SK-N-SH (cell line): ENCODE measurements at regions not wholly inside any gene's neighbourhood (a gene's known extent, or its start where the extent isn't known, plus 50 kb on each side); places are given as distances from the start of the nearest gene placed in this dataset.

ENCODE experiments used
- CTCF ChIA-PET: fragments of 300-600, 350-600 bp; formaldehyde crosslinking; extraction: SDS; loops from one replicate; lab custom pipeline; 2021; lab: Yijun Ruan, JAX
- POLR2A ChIA-PET: fragments of 350-600 bp; sonication (Branson Sonifier 250); formaldehyde crosslinking; extraction: SDS; loops from one replicate; lab custom pipeline; 2020; ENCODE audit warnings: antibody characterized with exemption, inconsistent platforms; lab: Yijun Ruan, JAX
- DNase-seq: peaks from one replicate; pipeline ENCODE4 v3.0.0; 2012
- H2AFZ ChIP-seq: fragments of 200-600 bp; sonication (generic); 2 replicates; pipeline ENCODE4 v1.8.1; 2016; ENCODE audit warnings: antibody characterized with exemption, mild to moderate bottlenecking, low read depth
- H3F3A ChIP-seq: fragments of 200-600 bp; sonication (generic); replicated peaks from 2 replicates; pipeline ENCODE3; 2016; ENCODE audit warnings: antibody characterized with exemption, mild to moderate bottlenecking; ENCODE audit not compliant: insufficient read depth
- H3K27ac ChIP-seq, 2 experiments: fragments of 200-500 bp in 1 of 2; fragments of 200-600 bp in 1 of 2; sonication (Bioruptor generic) in 1 of 2; sonication (generic), shearing (Covaris generic) in 1 of 2; 2 replicates each; pipeline versions ENCODE4 v1.5.1 to v1.6.1; 2014 to 2016; ENCODE audit warnings: low read depth in 2 of 2, inconsistent platforms in 1 of 2, low read length in 1 of 2, mild to moderate bottlenecking in 1 of 2, mixed read lengths in 1 of 2
- H3K27me3 ChIP-seq: fragments of 200-600 bp; sonication (generic), shearing (Covaris generic); 2 replicates; pipeline ENCODE4 v1.6.1; 2016; ENCODE audit warnings: mixed run types; ENCODE audit not compliant: insufficient read depth
- H3K36me3 ChIP-seq, 2 experiments: fragments of 200-500 bp in 1 of 2; fragments of 200-600 bp in 1 of 2; sonication (Bioruptor generic) in 1 of 2; sonication (generic) in 1 of 2; replicated peaks in 1 of 2; 2 replicates each; pipeline versions ENCODE3 to v1.5.1; 2014 to 2016; ENCODE audit warnings: low read length in 1 of 2, mild to moderate bottlenecking in 1 of 2; ENCODE audit not compliant: insufficient read depth in 2 of 2, control insufficient read depth in 1 of 2
- H3K4me1 ChIP-seq, 2 experiments: fragments of 200-500 bp in 1 of 2; fragments of 200-600 bp in 1 of 2; sonication (Bioruptor generic) in 1 of 2; sonication (generic), shearing (Covaris generic) in 1 of 2; 2 replicates each; pipeline versions ENCODE4 v1.5.1 to v1.6.1; 2014 to 2016; ENCODE audit warnings: low read depth in 1 of 2, low read length in 1 of 2, mixed run types in 1 of 2; ENCODE audit not compliant: insufficient read depth in 2 of 2, control insufficient read depth in 1 of 2
- H3K4me2 ChIP-seq: fragments of 200-600 bp; sonication (generic), shearing (Covaris generic); 2 replicates; pipeline ENCODE4 v1.6.1; 2017; ENCODE audit warnings: mixed run types
- H3K4me3 ChIP-seq, 2 experiments: fragments of 200-500 bp in 1 of 2; fragments of 200-600 bp in 1 of 2; sonication (Bioruptor generic) in 1 of 2; sonication (generic), shearing (Covaris generic) in 1 of 2; 2 replicates each; pipeline versions ENCODE4 v1.5.1 to v1.8.1; 2014 to 2016; ENCODE audit warnings: low read depth in 2 of 2, inconsistent platforms in 1 of 2, low read length in 1 of 2, mild to moderate bottlenecking in 1 of 2, mixed read lengths in 1 of 2, moderate library complexity in 1 of 2
- H3K79me2 ChIP-seq: fragments of 200-600 bp; sonication (generic); 2 replicates; pipeline ENCODE4 v1.8.1; 2017; ENCODE audit warnings: mild to moderate bottlenecking; ENCODE audit not compliant: insufficient read depth
- H3K9ac ChIP-seq: fragments of 200-600 bp; sonication (generic); 2 replicates; pipeline ENCODE4 v1.6.1; 2017; ENCODE audit warnings: mixed run types
- H3K9me2 ChIP-seq: fragments of 200-600 bp; sonication (generic); 2 replicates; pipeline ENCODE4 v1.6.1; 2017; ENCODE audit warnings: mixed run types
- H3K9me3 ChIP-seq: fragments of 200-600 bp; sonication (generic); 2 replicates; pipeline ENCODE4 v1.6.1; 2017; ENCODE audit warnings: mixed run types, mild to moderate bottlenecking, moderate library complexity
- H4K20me1 ChIP-seq: fragments of 200-600 bp; sonication (generic); 2 replicates; pipeline ENCODE4 v1.6.1; 2017; ENCODE audit warnings: mild to moderate bottlenecking, mixed run types; ENCODE audit not compliant: insufficient read depth
- CHD2 ChIP-seq: fragments of 150-350 bp; IDR thresholded peaks from 2 replicates; pipeline ENCODE4 v1.6.1; 2018; ENCODE audit warnings: low read length; ENCODE audit not compliant: partially characterized antibody
- EZH2phosphoT487 ChIP-seq: fragments of 200-600 bp; sonication (generic); IDR thresholded peaks from 2 replicates; pipeline ENCODE4 v1.6.1; 2017; ENCODE audit warnings: low read depth, mixed run types, mild to moderate bottlenecking, antibody characterized with exemption, moderate library complexity, borderline replicate concordance
- GABPA ChIP-seq: IDR thresholded peaks from 2 replicates; pipeline ENCODE4 v1.4.0; 2012; ENCODE audit warnings: low read depth, mild to moderate bottlenecking
- IRF3 ChIP-seq: fragments of 150-350 bp; IDR thresholded peaks from 2 replicates; pipeline ENCODE4 v1.6.1; 2016; ENCODE audit warnings: mild to moderate bottlenecking, low read depth, low read length
- JUND ChIP-seq: IDR thresholded peaks from 2 replicates; pipeline ENCODE4 v1.4.0; 2012
- PBX3 ChIP-seq: IDR thresholded peaks from 2 replicates; pipeline ENCODE4; 2012
- RAD21 ChIP-seq: IDR thresholded peaks from 2 replicates; pipeline ENCODE4 v1.6.1; 2012; ENCODE audit warnings: mild to moderate bottlenecking, low read length
- RCOR1 ChIP-seq: fragments of 150-350 bp; IDR thresholded peaks from 2 replicates; pipeline ENCODE4 v1.6.1; 2017; ENCODE audit warnings: antibody characterized with exemption, low read length
- REST ChIP-seq: IDR thresholded peaks from 2 replicates; pipeline ENCODE4 v1.6.1; 2012; ENCODE audit warnings: mild to moderate bottlenecking, low read depth, low read length, moderate library complexity
- RXRA ChIP-seq: IDR thresholded peaks from 2 replicates; pipeline ENCODE4 v1.4.0; 2012; ENCODE audit warnings: low read depth, mild to moderate bottlenecking, borderline replicate concordance
- SMC3 ChIP-seq: IDR thresholded peaks from 2 replicates; pipeline ENCODE4 v1.6.1; 2012; ENCODE audit warnings: low read depth, low read length, improper control_type of control experiment
- TAF1 ChIP-seq: IDR thresholded peaks from 2 replicates; pipeline ENCODE4 v1.6.1; 2012; ENCODE audit warnings: low read depth, mild to moderate bottlenecking, low read length, moderate library complexity, borderline replicate concordance
- TEAD4 ChIP-seq: IDR thresholded peaks from 2 replicates; pipeline ENCODE4 v1.4.0; 2012; ENCODE audit warnings: mild to moderate bottlenecking, borderline replicate concordance; ENCODE audit not compliant: insufficient read depth
- USF1 ChIP-seq: IDR thresholded peaks from 2 replicates; pipeline ENCODE4 v1.4.0; 2012; ENCODE audit warnings: low read depth, borderline replicate concordance
- USF2 ChIP-seq: fragments of 150-350 bp; IDR thresholded peaks from 2 replicates; pipeline ENCODE4 v1.6.1; 2017; ENCODE audit warnings: antibody characterized with exemption, low read length, low read depth, borderline replicate concordance
- YY1 ChIP-seq: IDR thresholded peaks from 2 replicates; pipeline ENCODE4 v1.4.0; 2012; ENCODE audit warnings: low read depth, mild to moderate bottlenecking
- ZBTB33 ChIP-seq: IDR thresholded peaks from 2 replicates; pipeline ENCODE4 v1.4.0; 2012; ENCODE audit warnings: low read depth, borderline replicate concordance
- WGBS: methylation state at CpG from one replicate; pipeline ENCODE4 v1.1.6; 2017; ENCODE audit warnings: low lambda C conversion rate; 5-methylcytosine and 5-hydroxymethylcytosine counted together

- Histone ChIP-seq H3F3A (no peaks in the 10 kb centered on the region), H3K27ac (no peak overlapping the region), H3K27me3 (no peaks in the 10 kb centered on the region), H3K9me2 (no peaks in the 10 kb centered on the region), H4K20me1 (no peaks in the 10 kb centered on the region), H3K9ac (no peak overlapping the region), H3K4me3 (no peak overlapping the region), H3K36me3 (no peaks in the 10 kb centered on the region), H3K79me2 (no peaks in the 10 kb centered on the region), H2AFZ (no peak overlapping the region), H3K4me1 (no peaks in the 10 kb centered on the region), H3K9me3 (no peaks in the 10 kb centered on the region), H3K4me2 (no peak overlapping the region)
- DNase-seq: no peak
- POLR2A ChIA-PET: no interaction called here
- CTCF ChIA-PET: no interaction called here
- 34% methylated on average over 5 of the region's 5 CpGs for WGBS
- TF ChIP-seq USF1: no peak
- TF ChIP-seq YY1: no peak
- no peak for TF ChIP-seq IRF3
- TF ChIP-seq EZH2phosphoT487: no peak
- no peak for TF ChIP-seq TEAD4
- TF ChIP-seq SMC3: no peak
- no peak for TF ChIP-seq PBX3
- no peak for TF ChIP-seq RAD21
- TF ChIP-seq JUND: no peak
- no peak for TF ChIP-seq TAF1
- TF ChIP-seq RCOR1: no peak
- no peak for TF ChIP-seq RXRA
- TF ChIP-seq CHD2: no peak
- no peak for TF ChIP-seq GABPA
Measured at GRCh38 chr13:55652657-55653056, 1488.1 kb upstream of the PRR20A start.

GRCh38 chr13:55653497-55653896, 1487.2 kb upstream of the PRR20A start:
- Histone ChIP-seq H3K4me1 (no peaks in the 10 kb centered on the region), H3K36me3 (no peaks in the 10 kb centered on the region), H3K4me2 (no peak overlapping the region), H3K27ac (no peak overlapping the region), H4K20me1 (no peaks in the 10 kb centered on the region), H3K9ac (no peak overlapping the region), H3K9me3 (no peaks in the 10 kb centered on the region), H2AFZ (no peak overlapping the region), H3K79me2 (no peaks in the 10 kb centered on the region), H3F3A (no peaks in the 10 kb centered on the region), H3K4me3 (no peak overlapping the region), H3K9me2 (no peaks in the 10 kb centered on the region), H3K27me3 (no peaks in the 10 kb centered on the region)
- DNase-seq: no peak
- 2% methylated on average over 3 of the region's 3 CpGs for WGBS
- POLR2A ChIA-PET: no interaction called here
- CTCF ChIA-PET: no interaction called here
- TF ChIP-seq TEAD4: no peak
- no peak for TF ChIP-seq YY1
- TF ChIP-seq SMC3: no peak
- TF ChIP-seq USF1: no peak
- no peak for TF ChIP-seq REST
- no peak for TF ChIP-seq ZBTB33
- no peak for TF ChIP-seq USF2
